ENCODE measurements at regions not wholly inside any gene's neighbourhood (a gene's known extent, or its start where the extent isn't known, plus 50 kb on each side); places are given as distances from the start of the nearest gene placed in this dataset.

DNA sequence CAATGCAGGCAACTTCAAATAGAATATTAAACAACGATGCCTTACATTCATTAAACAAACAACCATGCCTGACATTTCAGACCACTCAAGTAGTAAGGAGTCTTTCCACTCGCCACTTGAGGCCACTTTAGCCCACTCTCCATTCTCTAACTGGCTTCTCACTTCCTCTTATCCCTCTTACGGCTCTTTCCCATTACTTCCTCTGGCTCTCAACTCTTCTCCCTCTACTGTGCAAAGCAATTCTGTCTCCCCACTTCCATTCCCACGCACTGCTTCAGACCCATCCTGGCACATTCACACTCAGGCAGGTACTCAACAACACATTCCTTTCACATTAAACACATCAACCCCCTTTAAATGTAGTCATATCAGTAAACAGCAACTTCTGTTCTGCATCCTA, 229.8 kb upstream of the IPO5 start:
- TF ChIP-seq, protein P1, sequence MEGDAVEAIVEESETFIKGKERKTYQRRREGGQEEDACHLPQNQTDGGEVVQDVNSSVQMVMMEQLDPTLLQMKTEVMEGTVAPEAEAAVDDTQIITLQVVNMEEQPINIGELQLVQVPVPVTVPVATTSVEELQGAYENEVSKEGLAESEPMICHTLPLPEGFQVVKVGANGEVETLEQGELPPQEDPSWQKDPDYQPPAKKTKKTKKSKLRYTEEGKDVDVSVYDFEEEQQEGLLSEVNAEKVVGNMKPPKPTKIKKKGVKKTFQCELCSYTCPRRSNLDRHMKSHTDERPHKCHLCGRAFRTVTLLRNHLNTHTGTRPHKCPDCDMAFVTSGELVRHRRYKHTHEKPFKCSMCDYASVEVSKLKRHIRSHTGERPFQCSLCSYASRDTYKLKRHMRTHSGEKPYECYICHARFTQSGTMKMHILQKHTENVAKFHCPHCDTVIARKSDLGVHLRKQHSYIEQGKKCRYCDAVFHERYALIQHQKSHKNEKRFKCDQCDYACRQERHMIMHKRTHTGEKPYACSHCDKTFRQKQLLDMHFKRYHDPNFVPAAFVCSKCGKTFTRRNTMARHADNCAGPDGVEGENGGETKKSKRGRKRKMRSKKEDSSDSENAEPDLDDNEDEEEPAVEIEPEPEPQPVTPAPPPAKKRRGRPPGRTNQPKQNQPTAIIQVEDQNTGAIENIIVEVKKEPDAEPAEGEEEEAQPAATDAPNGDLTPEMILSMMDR (IDR thresholded peaks at IDR 0.05; ENCODE audit: borderline replicate concordance, insufficient read depth, low read depth, low read length): no peak
- H3K4me3 ChIP-seq (ENCODE audit: low read depth, low read length): no peak overlapping the region

DNA sequence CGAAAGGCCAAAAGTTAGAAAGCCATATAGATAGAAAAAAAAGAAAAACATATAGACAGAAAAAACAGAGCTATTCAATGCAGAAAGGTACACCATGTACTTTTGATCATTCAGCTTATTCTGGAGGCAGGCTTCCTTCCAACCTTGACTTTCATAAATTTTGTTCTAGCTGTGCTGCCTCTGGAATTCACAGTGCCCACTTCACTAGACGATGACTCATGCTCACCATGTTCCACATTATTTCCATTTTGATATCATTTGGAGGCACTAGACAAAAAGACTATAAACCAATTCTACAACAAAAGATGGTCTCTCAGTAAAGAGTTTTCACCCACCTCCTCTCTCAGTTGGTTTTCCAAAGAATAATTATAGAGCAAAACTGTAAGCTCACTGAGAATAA, 229.0 kb upstream of the IPO5 start:
- TF ChIP-seq, protein P1 (IDR thresholded peaks at IDR 0.05; ENCODE audit: borderline replicate concordance, insufficient read depth, low read depth, low read length): no peak
- H3K4me3 ChIP-seq (ENCODE audit: low read depth, low read length): no peak overlapping the region

DNA sequence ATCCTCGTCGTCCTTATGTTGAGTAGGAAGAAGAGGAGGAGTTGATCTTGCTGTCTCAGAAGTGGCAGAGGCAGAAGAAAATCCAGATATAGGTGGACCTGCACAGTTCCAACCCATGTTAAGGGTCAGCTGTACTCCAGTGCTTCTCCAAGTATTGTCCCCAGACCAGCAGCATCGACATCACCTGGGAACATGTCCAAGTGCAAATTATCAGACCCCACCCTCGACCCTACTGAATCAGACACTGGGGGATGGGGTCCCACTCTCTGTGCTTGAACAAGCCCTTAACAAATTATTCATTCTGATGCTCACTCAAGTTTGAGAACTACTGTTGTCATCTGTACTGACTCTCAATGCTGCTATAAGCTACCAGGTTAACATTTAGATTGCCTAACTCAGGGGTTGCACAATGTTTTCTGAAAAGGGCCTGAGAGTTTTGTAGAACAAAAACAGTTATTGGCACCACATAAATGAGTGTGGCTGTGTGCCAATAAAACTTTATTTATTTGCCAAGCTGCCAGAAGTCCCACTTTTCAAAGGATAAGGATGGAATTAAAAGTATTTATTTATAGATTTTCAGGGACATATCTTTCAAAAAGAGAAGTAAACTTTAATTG, 226.7 kb upstream of the IPO5 start:
- TF ChIP-seq, protein P1 (IDR thresholded peaks at IDR 0.05; ENCODE audit: borderline replicate concordance, insufficient read depth, low read depth, low read length): no peak
- H3K4me3 ChIP-seq (ENCODE audit: low read depth, low read length): no peak overlapping the region

DNA sequence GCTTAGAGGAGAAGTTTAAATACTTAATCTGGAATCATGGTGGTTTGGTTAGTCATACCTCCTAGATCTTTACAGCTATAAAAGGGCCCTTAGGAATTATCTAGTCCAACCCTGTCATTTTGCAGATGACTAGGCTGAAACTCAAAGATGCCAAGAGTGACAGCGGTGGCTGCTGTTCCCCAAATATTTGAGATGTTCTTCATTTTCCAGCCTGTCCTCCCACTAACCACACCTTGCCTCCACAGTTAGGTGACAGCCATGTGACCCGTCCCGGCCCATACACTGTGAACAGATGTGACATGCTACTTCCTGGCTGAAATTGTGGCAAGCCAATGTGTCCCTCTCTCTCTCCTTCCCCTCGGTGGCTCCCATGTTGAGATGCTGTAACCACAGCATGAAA, 225.5 kb upstream of the IPO5 start:
- TF ChIP-seq, protein P1 (IDR thresholded peaks at IDR 0.05; ENCODE audit: borderline replicate concordance, insufficient read depth, low read depth, low read length): no peak

DNA sequence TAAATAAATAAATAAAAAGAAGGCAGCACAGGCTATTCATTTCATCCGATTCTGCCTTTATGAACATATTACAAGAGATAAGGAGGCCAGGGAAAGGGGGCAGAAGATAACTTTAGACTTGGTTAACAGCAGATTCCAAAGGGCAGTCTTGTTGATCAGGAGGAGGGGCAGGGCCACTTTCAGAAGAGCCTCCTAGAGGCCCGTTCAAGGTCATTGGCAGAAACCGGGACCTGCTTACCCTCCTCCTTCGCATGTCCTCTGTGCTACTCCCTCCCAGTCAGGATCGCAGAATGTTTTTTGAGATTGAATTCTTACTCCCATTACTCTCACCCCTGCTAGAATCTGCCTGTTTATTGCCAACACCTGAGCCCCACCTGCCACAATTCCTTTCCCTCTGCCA, 217.0 kb upstream of the IPO5 start:
- TF ChIP-seq, protein P1 (IDR thresholded peaks at IDR 0.05; ENCODE audit: borderline replicate concordance, insufficient read depth, low read depth, low read length): no peak
- H3K4me3 ChIP-seq (ENCODE audit: low read depth, low read length): no peak overlapping the region

More for the DNA sequence above, 225.5 kb upstream of the IPO5 start:
- no peak overlapping the region for H3K4me3 ChIP-seq (ENCODE audit: low read depth, low read length)

DNA sequence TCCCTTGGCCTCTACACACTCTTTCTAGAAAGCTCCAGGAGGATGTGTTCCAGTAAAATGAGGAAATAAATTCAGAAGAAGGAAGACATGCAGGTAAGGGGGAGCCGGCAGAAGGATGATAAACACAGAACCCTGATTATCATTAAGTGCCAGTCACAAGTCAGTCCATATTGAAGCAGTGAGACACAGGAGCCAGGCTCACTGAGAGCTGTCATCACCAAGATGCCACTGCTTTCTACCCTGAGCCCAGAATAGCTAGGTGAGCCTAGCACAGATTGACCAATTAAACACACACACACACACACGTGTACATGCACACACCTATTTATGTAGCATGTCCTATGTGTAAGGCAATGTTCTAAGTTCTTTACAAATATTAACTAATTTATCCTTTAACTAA, 211.4 kb upstream of the IPO5 start:
- TF ChIP-seq, protein P1 (IDR thresholded peaks at IDR 0.05; ENCODE audit: borderline replicate concordance, insufficient read depth, low read depth, low read length): no peak
- H3K4me3 ChIP-seq (ENCODE audit: low read depth, low read length): no peak overlapping the region

DNA sequence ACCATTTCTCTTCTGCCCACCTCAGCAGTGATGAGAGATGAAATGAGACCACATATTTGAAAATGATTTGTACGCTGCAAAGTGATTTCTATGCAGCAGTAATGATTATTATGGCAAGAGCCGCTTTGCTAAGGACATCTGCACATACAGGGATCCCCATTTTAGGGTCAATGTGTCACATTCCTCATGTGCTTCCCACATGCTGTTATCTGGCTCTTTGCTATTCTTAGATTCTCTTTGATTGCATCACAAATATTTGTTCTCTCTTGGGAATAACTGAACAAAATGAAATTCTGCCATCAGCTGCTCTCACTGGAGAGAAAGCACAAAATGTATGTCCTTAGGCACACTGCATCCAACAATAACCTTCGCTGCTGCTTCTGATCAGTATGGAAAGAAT, 209.5 kb upstream of the IPO5 start:
- H3K4me3 ChIP-seq (ENCODE audit: low read depth, low read length): no peak overlapping the region
- TF ChIP-seq, protein P1 (IDR thresholded peaks at IDR 0.05; ENCODE audit: borderline replicate concordance, insufficient read depth, low read depth, low read length): no peak
